HEK293 (cell line): ENCODE measurements at regions not wholly inside any gene's neighbourhood (a gene's known extent, or its start where the extent isn't known, plus 50 kb on each side); places are given as distances from the start of the nearest gene placed in this dataset.
"Not testable (repeated sequence)": the region's sequence is repeated elsewhere in the genome, so short reads cannot be mapped to it uniquely, and the experiment has no call there.

Experiments
- CTCF ChIA-PET: fragments of 350-600 bp; formaldehyde crosslinking; extraction: SDS; loops from one replicate; lab custom pipeline; 2021; ENCODE audit warnings: antibody characterized with exemption; lab: Yijun Ruan, JAX
- POLR2A ChIA-PET: fragments of 300-600 bp; formaldehyde crosslinking; extraction: SDS; loops from one replicate; lab custom pipeline; 2020; ENCODE audit warnings: antibody characterized with exemption, inconsistent platforms; lab: Yijun Ruan, JAX
- H3K27ac ChIP-seq: fragments of 200-500 bp; sonication (Bioruptor generic); 2 replicates; pipeline ENCODE4 v1.5.1; 2014; ENCODE audit warnings: low read depth, low read length, control low read depth, inconsistent platforms; ENCODE audit errors: extremely low read depth
- H3K36me3 ChIP-seq, 2 experiments: fragments of 200-500 bp in 1 of 2; sonication (Bioruptor generic) in 1 of 2; 1 replicate in 1 of 2; 2 replicates in 1 of 2; pipeline ENCODE4 v1.5.1; 2014 to 2017; ENCODE audit warnings: inconsistent platforms in 2 of 2, low read length in 2 of 2; ENCODE audit not compliant: control insufficient read depth in 2 of 2, insufficient read depth in 1 of 2
- H3K4me1 ChIP-seq: fragments of 200-500 bp; sonication (Bioruptor generic); 2 replicates; pipeline ENCODE4 v1.5.1; 2014; ENCODE audit warnings: mild to moderate bottlenecking, low read length, inconsistent platforms; ENCODE audit not compliant: control insufficient read depth, insufficient read depth
- H3K4me3 ChIP-seq: 2 replicates; pipeline ENCODE4 v1.5.1; 2011; ENCODE audit warnings: low read depth, mild to moderate bottlenecking, control low read depth, low read length, moderate library complexity
- H3K9me3 ChIP-seq: fragments of 200-500 bp; sonication (Bioruptor generic); 2 replicates; pipeline ENCODE4 v1.5.1; 2014; ENCODE audit warnings: low read depth, low read length, inconsistent platforms; ENCODE audit not compliant: control insufficient read depth, insufficient read depth
- ZNF366 ChIP-seq: fragments of 450-650 bp; formaldehyde crosslinking; conservative IDR thresholded peaks from 2 replicates; pipeline ENCODE4 v1.5.1; 2016; ENCODE audit warnings: missing biosample characterization, missing genetic modification characterization
- ZNF596 ChIP-seq: fragments of 450-650 bp; IDR thresholded peaks from 2 replicates; pipeline ENCODE4 v1.5.0; 2018; ENCODE audit warnings: missing biosample characterization, mild to moderate bottlenecking, missing genetic modification characterization, moderate library complexity
- TF ChIP-seq, protein P1 (sequence below): fragments of 450-650 bp; formaldehyde crosslinking; IDR thresholded peaks from 2 replicates; pipeline ENCODE4 v1.5.1; 2017; ENCODE audit warnings: missing biosample characterization, missing genetic modification characterization
- TF ChIP-seq, protein P2 (sequence below): fragments of 450-650 bp; formaldehyde crosslinking; IDR thresholded peaks from 2 replicates; pipeline ENCODE4 v1.5.1; 2016; ENCODE audit warnings: missing biosample characterization, missing genetic modification characterization

DNA sequence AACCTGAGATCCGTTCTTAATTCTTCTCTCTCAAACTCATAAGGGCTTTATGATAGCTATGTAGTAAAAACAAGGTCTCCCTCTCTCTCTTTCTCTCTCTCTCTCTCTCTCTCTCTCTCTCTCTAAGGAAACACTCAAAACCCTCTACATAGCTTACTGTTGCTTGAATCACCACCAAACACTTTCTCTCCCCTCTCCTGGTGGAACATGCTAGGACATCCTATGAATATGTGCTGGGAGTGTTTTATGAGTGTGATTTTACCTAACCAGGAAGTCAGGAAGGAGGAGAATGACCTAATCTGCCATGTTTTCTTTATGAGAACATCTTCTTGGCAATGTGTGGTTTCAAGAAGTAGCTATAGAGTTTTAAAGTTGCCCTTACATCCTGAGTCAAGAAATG, 844.6 kb downstream of the TTLL7 start:
- H3K9me3 ChIP-seq, CTCF ChIA-PET: not testable (repeated sequence)
- TF ChIP-seq, protein P1, sequence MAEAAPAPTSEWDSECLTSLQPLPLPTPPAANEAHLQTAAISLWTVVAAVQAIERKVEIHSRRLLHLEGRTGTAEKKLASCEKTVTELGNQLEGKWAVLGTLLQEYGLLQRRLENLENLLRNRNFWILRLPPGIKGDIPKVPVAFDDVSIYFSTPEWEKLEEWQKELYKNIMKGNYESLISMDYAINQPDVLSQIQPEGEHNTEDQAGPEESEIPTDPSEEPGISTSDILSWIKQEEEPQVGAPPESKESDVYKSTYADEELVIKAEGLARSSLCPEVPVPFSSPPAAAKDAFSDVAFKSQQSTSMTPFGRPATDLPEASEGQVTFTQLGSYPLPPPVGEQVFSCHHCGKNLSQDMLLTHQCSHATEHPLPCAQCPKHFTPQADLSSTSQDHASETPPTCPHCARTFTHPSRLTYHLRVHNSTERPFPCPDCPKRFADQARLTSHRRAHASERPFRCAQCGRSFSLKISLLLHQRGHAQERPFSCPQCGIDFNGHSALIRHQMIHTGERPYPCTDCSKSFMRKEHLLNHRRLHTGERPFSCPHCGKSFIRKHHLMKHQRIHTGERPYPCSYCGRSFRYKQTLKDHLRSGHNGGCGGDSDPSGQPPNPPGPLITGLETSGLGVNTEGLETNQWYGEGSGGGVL (tag by site-specific recombination): peak; percentile 26; the same call in 1 of the 2 replicates
- peak; percentile 81 for TF ChIP-seq ZNF596 (tag by site-specific recombination)
- TF ChIP-seq, protein P2, sequence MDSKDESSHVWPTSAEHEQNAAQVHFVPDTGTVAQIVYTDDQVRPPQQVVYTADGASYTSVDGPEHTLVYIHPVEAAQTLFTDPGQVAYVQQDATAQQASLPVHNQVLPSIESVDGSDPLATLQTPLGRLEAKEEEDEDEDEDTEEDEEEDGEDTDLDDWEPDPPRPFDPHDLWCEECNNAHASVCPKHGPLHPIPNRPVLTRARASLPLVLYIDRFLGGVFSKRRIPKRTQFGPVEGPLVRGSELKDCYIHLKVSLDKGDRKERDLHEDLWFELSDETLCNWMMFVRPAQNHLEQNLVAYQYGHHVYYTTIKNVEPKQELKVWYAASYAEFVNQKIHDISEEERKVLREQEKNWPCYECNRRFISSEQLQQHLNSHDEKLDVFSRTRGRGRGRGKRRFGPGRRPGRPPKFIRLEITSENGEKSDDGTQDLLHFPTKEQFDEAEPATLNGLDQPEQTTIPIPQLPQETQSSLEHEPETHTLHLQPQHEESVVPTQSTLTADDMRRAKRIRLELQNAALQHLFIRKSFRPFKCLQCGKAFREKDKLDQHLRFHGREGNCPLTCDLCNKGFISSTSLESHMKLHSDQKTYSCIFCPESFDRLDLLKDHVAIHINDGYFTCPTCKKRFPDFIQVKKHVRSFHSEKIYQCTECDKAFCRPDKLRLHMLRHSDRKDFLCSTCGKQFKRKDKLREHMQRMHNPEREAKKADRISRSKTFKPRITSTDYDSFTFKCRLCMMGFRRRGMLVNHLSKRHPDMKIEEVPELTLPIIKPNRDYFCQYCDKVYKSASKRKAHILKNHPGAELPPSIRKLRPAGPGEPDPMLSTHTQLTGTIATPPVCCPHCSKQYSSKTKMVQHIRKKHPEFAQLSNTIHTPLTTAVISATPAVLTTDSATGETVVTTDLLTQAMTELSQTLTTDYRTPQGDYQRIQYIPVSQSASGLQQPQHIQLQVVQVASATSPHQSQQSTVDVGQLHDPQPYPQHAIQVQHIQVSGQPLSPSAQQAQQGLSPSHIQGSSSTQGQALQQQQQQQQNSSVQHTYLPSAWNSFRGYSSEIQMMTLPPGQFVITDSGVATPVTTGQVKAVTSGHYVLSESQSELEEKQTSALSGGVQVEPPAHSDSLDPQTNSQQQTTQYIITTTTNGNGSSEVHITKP (tag by site-specific recombination): 0 out of 2 replicates have a peak, but pooled peaks have one; percentile 24
- 0 out of 2 replicates have a peak, but pooled peaks have one; percentile 10 for TF ChIP-seq ZNF366 (tag by site-specific recombination)
- TF ChIP-seq, all 188 proteins: peak for 4; not testable (repeated sequence) for 184
- H3K4me1 ChIP-seq, H3K27ac ChIP-seq, POLR2A ChIA-PET, H3K4me3 ChIP-seq, H3K36me3 ChIP-seq: not testable (repeated sequence)

DNA sequence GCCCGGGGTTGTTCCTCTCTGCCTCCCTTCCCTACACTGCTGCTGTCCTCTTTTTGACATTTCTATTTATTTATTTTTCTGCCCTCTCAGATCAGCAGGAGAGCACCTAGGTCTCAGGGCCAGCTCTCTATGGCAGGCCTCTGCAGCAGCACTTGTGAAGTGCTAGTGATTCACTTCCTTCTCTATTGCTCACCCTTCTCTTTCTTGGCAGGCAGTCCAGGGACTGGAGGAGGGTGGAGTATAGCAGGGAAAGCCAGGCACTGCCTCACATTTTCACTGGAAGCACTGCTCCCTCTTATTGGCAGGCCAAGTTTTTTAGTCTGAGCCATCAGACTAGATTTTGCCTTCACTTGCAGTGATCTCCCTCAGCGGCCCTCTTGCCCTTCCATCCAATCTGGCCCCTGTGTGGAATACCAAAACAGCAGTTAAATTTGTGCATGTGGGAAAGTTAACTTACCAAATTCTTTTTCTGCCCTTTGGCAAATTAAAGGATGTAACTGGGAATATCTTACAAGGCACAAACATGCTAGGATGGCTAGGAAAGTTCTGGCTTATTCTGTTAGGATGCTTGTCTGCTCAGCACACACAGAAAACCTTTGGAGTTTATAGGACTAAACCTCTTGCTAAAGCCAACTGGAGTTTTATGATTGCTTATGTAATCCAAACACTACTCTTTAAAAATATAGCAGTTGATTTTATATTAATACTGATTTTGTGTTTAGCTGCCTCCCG, 847.6 kb downstream of the TTLL7 start:
- H3K36me3 ChIP-seq, POLR2A ChIA-PET, H3K27ac ChIP-seq, H3K4me3 ChIP-seq, H3K9me3 ChIP-seq, H3K4me1 ChIP-seq, CTCF ChIA-PET: not testable (repeated sequence)

DNA sequence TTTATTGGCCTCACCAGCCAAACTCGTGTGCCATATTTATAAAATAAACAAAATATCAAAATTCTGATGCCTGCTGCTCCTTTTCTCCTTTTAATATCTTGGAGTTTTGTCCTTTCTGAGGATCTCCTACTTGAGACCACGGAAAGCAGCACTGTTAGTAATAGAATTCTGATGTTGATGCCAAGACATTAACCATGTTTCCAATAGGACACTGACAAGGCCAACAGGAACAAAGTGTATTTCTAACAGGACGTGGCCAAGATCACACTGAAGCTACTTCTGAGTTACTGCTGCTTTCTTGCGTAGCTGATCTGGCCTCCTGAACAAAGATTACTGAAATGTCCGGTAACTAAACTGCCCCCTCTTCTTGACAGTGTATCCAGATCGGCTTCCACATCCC, 848.5 kb downstream of the TTLL7 start:
- H3K36me3 ChIP-seq, H3K4me1 ChIP-seq, CTCF ChIA-PET, POLR2A ChIA-PET, H3K27ac ChIP-seq, H3K4me3 ChIP-seq, H3K9me3 ChIP-seq: not testable (repeated sequence)

DNA sequence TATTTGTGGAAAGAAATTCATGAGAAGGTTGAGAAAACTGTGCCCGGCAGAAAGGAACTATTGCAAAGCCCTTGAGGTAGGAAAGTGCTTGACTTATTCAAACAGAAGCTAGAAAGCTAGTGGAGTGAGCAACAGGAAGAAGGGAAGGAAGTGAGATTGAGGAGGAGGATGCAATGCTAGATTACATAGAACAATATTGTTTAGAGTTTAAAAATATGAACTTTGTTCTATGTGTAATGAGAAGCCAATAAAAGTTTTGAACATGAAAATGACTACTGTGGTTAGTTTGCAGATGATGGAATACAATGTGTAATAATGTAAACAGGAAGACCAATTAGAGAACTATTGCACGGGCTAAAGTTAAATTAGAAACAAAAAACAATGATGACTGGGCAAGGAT, 853.1 kb downstream of the TTLL7 start:
- H3K36me3 ChIP-seq, H3K4me1 ChIP-seq, POLR2A ChIA-PET, H3K4me3 ChIP-seq, H3K27ac ChIP-seq, CTCF ChIA-PET, H3K9me3 ChIP-seq: not testable (repeated sequence)

DNA sequence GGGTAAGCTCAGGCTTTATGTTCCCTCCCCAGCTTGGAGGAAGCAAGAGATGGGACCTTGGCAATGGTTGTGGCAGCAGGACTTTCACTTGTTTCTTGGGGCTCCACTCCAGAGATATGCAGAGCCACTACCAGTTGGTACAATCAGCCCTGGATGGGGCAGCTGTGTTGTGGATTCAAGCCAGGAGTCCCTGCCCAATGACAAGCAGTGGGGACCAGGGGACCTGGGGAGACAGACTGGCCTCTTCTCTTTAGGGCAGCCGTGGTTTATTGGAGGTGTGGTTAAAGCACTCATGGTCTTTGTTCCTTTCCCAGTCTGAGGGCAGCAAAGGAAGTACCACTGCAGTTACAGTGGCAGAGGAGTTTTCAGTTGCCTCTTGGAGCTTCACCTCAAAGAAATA, 856.1 kb downstream of the TTLL7 start:
- H3K36me3 ChIP-seq, CTCF ChIA-PET, H3K9me3 ChIP-seq, H3K4me1 ChIP-seq, H3K27ac ChIP-seq, POLR2A ChIA-PET, H3K4me3 ChIP-seq: not testable (repeated sequence)

DNA sequence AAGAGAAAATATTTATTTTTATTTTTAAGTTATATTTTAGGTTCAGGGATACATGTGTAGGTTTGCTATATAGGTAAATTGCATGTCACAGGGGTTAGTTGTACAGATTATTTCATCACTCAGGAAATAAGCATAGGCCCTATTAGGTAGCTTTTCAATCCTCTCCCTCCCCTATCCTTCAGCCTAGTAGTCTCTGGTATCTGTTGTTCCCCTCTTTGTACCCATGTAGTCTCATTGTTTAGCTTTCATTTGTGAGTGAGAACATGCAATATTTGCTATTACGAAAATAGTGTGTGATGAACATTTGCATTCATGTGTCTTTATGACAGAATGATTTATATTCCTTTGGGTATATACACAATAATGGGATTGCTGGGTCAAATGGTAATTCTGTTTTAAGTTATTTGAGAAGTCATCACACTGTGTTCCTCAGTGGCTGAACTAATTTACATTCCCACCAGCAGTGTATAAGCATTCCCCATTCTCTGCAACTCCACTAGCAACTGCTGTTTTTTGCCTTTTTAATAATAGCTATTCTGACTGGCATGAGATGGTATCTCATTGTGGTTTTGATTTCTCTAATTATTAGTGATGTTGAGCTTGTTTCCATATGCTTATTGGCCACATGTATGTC, 863.3 kb downstream of the TTLL7 start:
- POLR2A ChIA-PET, H3K36me3 ChIP-seq, H3K4me3 ChIP-seq, H3K27ac ChIP-seq, H3K9me3 ChIP-seq, H3K4me1 ChIP-seq, CTCF ChIA-PET: not testable (repeated sequence)

DNA sequence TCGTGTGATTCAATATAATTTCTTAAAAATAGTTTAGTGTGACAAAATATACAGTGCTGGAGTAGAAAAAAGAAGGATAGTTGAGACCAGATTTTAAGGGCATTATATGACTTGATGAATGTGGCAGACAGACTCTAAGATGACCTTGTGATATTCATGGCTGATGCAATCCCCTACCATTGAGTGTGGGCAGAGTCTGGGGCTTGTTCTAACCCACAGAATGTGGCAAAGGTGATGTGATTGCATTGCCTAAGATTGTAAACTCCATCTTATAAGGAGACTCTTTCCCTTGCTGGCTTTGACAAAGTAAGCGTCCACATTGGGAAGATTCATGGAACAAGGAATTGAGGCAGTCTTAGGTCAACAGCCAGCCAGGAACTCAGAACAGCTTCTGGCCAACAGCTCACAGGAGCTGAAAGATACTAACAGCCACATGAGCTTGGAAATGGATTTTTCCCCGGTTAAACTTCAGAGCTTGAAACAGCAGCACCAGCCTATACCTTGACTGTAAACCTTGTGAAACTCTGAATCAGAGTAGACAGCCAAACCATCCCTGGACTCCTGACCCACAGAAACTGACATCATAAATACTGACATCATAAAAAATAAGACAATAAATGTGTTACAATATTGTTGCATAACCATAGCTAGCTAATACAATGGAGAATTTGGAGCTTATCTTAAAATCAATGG, 864.5 kb downstream of the TTLL7 start:
- POLR2A ChIA-PET, CTCF ChIA-PET, H3K4me3 ChIP-seq, H3K36me3 ChIP-seq, H3K4me1 ChIP-seq, H3K9me3 ChIP-seq, H3K27ac ChIP-seq: not testable (repeated sequence)
